ENCODE measurements at regions not wholly inside any gene's neighbourhood (a gene's known extent, or its start where the extent isn't known, plus 50 kb on each side); places are given as distances from the start of the nearest gene placed in this dataset.

DNA sequence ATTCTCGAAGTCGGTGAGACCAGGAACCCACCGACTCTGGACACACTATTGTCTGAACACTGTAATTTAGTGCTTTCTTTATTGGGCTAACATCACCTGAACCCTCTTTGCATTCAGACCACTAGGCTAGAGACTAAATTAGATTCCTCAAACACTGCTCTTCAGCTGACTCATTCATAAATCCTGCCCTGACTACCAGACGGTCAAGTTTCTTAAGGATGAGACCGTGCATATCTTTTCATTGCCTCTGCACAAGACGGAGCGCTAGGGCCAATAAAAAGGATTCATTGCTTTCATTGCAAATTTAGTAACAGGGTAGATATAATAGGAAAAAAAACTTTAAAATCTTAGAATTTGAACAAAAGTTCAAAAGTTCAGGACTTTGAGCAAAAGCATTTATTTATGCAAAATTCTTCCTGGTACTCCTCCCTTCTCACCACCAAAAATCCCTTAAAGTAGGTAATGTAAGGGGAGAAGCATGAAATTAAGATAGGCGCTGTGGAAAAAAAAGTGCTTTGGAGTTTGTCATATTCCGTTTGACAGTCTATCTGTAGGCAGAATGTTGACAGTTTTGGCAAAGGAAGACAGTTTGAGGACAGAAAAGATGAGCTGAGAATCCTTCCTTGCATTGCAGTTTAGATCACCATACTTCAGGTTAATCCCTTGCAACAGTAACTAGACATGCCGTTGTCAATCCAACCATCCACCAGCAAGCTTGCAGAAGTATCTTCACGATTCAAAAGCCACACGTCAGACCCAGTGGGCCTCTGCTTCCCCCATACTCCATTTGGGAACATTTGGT lies 328.6 kb upstream of the JARID2 start:
- TF ChIP-seq, protein P1, sequence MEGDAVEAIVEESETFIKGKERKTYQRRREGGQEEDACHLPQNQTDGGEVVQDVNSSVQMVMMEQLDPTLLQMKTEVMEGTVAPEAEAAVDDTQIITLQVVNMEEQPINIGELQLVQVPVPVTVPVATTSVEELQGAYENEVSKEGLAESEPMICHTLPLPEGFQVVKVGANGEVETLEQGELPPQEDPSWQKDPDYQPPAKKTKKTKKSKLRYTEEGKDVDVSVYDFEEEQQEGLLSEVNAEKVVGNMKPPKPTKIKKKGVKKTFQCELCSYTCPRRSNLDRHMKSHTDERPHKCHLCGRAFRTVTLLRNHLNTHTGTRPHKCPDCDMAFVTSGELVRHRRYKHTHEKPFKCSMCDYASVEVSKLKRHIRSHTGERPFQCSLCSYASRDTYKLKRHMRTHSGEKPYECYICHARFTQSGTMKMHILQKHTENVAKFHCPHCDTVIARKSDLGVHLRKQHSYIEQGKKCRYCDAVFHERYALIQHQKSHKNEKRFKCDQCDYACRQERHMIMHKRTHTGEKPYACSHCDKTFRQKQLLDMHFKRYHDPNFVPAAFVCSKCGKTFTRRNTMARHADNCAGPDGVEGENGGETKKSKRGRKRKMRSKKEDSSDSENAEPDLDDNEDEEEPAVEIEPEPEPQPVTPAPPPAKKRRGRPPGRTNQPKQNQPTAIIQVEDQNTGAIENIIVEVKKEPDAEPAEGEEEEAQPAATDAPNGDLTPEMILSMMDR (IDR thresholded peaks at IDR 0.05; ENCODE audit: low read depth, low read length, poor library complexity, severe bottlenecking) = no peak
- TF ChIP-seq EZH2phosphoT487 (IDR thresholded peaks at IDR 0.05; ENCODE audit: borderline replicate concordance, low read length) = no peak
